ENCODE measurements at regions not wholly inside any gene's neighbourhood (a gene's known extent, or its start where the extent isn't known, plus 50 kb on each side); places are given as distances from the start of the nearest gene placed in this dataset.

- TF ChIP-seq CTCF (IDR thresholded peaks at IDR 0.05; ENCODE audit: low read depth, low read length) = no peak
- DNase-seq (ENCODE audit: low read depth in 2 of 2) = no peak
- no peak overlapping the region for H3K4me3 ChIP-seq (replicated peaks in 1 of 2; ENCODE audit: low read depth in 2 of 2, low read length in 2 of 2)
Observed at GRCh38 chr7:28290496-28290895, 109.9 kb upstream of the JAZF1 start.

GRCh38 chr7:28291559-28291958, 111.0 kb upstream of the JAZF1 start:
- TF ChIP-seq CTCF (IDR thresholded peaks at IDR 0.05; ENCODE audit: low read depth, low read length) = no peak
- no peak overlapping the region for H3K4me3 ChIP-seq (replicated peaks in 1 of 2; ENCODE audit: low read depth in 2 of 2, low read length in 2 of 2)
- DNase-seq (ENCODE audit: low read depth in 2 of 2) = no peak

GRCh38 chr7:28292834-28293526, 112.4 kb upstream of the JAZF1 start:
- no peak for DNase-seq (ENCODE audit: low read depth in 2 of 2)
- no peak overlapping the region for H3K4me3 ChIP-seq (replicated peaks in 1 of 2; ENCODE audit: low read depth in 2 of 2, low read length in 2 of 2)
- TF ChIP-seq CTCF (IDR thresholded peaks at IDR 0.05; ENCODE audit: low read depth, low read length) = no peak

GRCh38 chr7:28293527-28293835, 112.9 kb upstream of the JAZF1 start:
- no peak for DNase-seq (ENCODE audit: low read depth in 2 of 2)
- no peak overlapping the region for H3K4me3 ChIP-seq (replicated peaks in 1 of 2; ENCODE audit: low read depth in 2 of 2, low read length in 2 of 2)
- no peak for TF ChIP-seq CTCF (IDR thresholded peaks at IDR 0.05; ENCODE audit: low read depth, low read length)

GRCh38 chr7:28296571-28297483, 115.5 kb upstream of the CREB5 start:
- peak; percentile 80 for TF ChIP-seq CTCF (IDR thresholded peaks at IDR 0.05; ENCODE audit: low read depth, low read length)
- no peak overlapping the region for H3K4me3 ChIP-seq (replicated peaks in 1 of 2; ENCODE audit: low read depth in 2 of 2, low read length in 2 of 2)
- peak; percentile 45 to 62 for DNase-seq (ENCODE audit: low read depth in 2 of 2)

- DNase-seq (ENCODE audit: low read depth in 2 of 2) = no peak
- TF ChIP-seq CTCF (IDR thresholded peaks at IDR 0.05; ENCODE audit: low read depth, low read length) = no peak
- no peak overlapping the region for H3K4me3 ChIP-seq (replicated peaks in 1 of 2; ENCODE audit: low read depth in 2 of 2, low read length in 2 of 2)
Observed at GRCh38 chr7:28297801-28298459, 114.4 kb upstream of the CREB5 start.

Measured in cardiac fibroblast (primary cell).